Caco-2 (cell line): ENCODE measurements at regions not wholly inside any gene's neighbourhood (a gene's known extent, or its start where the extent isn't known, plus 50 kb on each side); places are given as distances from the start of the nearest gene placed in this dataset.
A peak's percentile ranks its signal among the peaks of the same experiment; 100 is the strongest.

Experiments
- BruUV-seq: library from RNA; stranded (reverse); fragments of 400-500 nt; replicated peaks from 2 replicates; lab custom pipeline; 2021; lab: Mats Ljungman, UMichigan
- CTCF ChIA-PET: fragments of 300-600 bp; sonication (Branson Sonifier 250); formaldehyde crosslinking; loops from one replicate; lab custom pipeline; 2022; ENCODE audit warnings: antibody characterized with exemption; lab: Charles Lee
- POLR2A ChIA-PET: fragments of 300-600 bp; sonication (Branson Sonifier 250); formaldehyde crosslinking; loops from one replicate; lab custom pipeline; 2022; ENCODE audit warnings: antibody characterized with exemption; lab: Charles Lee
- DNase-seq, 2 experiments: peaks; one replicate each; pipeline versions ENCODE4 v3.0.0 to v3.0.0-alpha.2; 2020 to 2022
- H3K27me3 ChIP-seq: replicated peaks from 2 replicates; pipeline ENCODE4 v1.6.0; 2011; ENCODE audit warnings: low read length; ENCODE audit not compliant: control insufficient read depth, insufficient read depth
- H3K36me3 ChIP-seq: 2 replicates; pipeline ENCODE4 v1.5.1; 2011; ENCODE audit warnings: low read length; ENCODE audit not compliant: control insufficient read depth, insufficient read depth
- H3K4me1 ChIP-seq: fragments of 250-450 bp; sonication (Bioruptor Pico); 2 replicates; pipeline ENCODE4 v1.5.1; 2020; ENCODE audit warnings: mild to moderate bottlenecking
- H3K4me3 ChIP-seq: 2 replicates; pipeline ENCODE4 v1.5.1; 2011; ENCODE audit warnings: low read depth, mild to moderate bottlenecking, control low read depth, low read length
- H3K9me3 ChIP-seq: fragments of 250-450 bp; sonication (Bioruptor Pico); 2 replicates; pipeline ENCODE4 v1.5.1; 2020; ENCODE audit warnings: mild to moderate bottlenecking, moderate library complexity
- H3K27ac Mint-ChIP-seq: one replicate; pipeline ENCODE4 v1.8.0; 2022; ENCODE audit warnings: mixed read lengths; ENCODE audit not compliant: unreplicated experiment
- H3K27me3 Mint-ChIP-seq: one replicate; pipeline ENCODE4 v1.8.0; 2022; ENCODE audit warnings: mixed read lengths; ENCODE audit not compliant: insufficient read depth, unreplicated experiment
- H3K36me3 Mint-ChIP-seq: one replicate; pipeline ENCODE4 v1.8.0; 2022; ENCODE audit warnings: mild to moderate bottlenecking, mixed read lengths; ENCODE audit not compliant: insufficient read depth, unreplicated experiment
- H3K4me1 Mint-ChIP-seq: one replicate; pipeline ENCODE4 v1.8.0; 2022; ENCODE audit warnings: low read depth, mixed read lengths; ENCODE audit not compliant: unreplicated experiment
- H3K4me3 Mint-ChIP-seq: one replicate; pipeline ENCODE4 v1.8.0; 2022; ENCODE audit warnings: mild to moderate bottlenecking, moderate library complexity, mixed read lengths; ENCODE audit not compliant: unreplicated experiment
- H3K9me3 Mint-ChIP-seq: one replicate; pipeline ENCODE4 v1.8.0; 2022; ENCODE audit warnings: mixed read lengths; ENCODE audit not compliant: unreplicated experiment
- CTCF ChIP-seq, 2 experiments: fragments of 200-600 bp in 1 of 2; IDR thresholded peaks; 1 replicate in 1 of 2; 2 replicates in 1 of 2; pipeline versions ENCODE4 v1.5.1 to v1.8.0; 2011 to 2022; ENCODE audit warnings: antibody characterized with exemption in 1 of 2, control low read depth in 1 of 2, inconsistent platforms in 1 of 2, low read depth in 1 of 2, low read length in 1 of 2, mild to moderate bottlenecking in 1 of 2, moderate library complexity in 1 of 2; ENCODE audit not compliant: insufficient read depth in 1 of 2, severe bottlenecking in 1 of 2, unreplicated experiment in 1 of 2
- intact Hi-C: fragments of 100-400 bp; cut with micrococcal nuclease; formaldehyde crosslinking; loops from one replicate; pipeline ENCODE4 v1.10.0; 2022; ENCODE audit not compliant: unreplicated experiment

- Histone ChIP-seq H3K27me3 (no peaks in the 10 kb centered on the region), H3K4me3 (no peak overlapping the region), H3K4me1 (peaks cover 9% of the 10 kb centered on the region), H3K36me3 (no peaks in the 10 kb centered on the region), H3K9me3 (peaks cover 4% of the 10 kb centered on the region; the same call in 1 of the 2 replicates)
- Mint-ChIP-seq H3K27ac (no peak overlapping the region), H3K9me3 (no peaks in the 10 kb centered on the region), H3K27me3 (no peaks in the 10 kb centered on the region), H3K36me3 (no peaks in the 10 kb centered on the region), H3K4me3 (no peak overlapping the region), H3K4me1 (peaks cover 21% of the 10 kb centered on the region)
- BruUV-seq = no TSS peak
- intact Hi-C loops = no loop called here
- ChIA-PET CTCF (no interaction called here), POLR2A (no interaction called here)
- DNase-seq = no peak
- no peak for TF ChIP-seq CTCF (IDR thresholded peaks at IDR 0.05; ENCODE audit: insufficient read depth in 1 of 2, low read depth in 1 of 2, low read length in 1 of 2, severe bottlenecking in 1 of 2, unreplicated experiment in 1 of 2)
Observed at GRCh38 chr5:51859624-51860023, 476.4 kb downstream of the ISL1 start.

- no TSS peak for BruUV-seq
- DNase-seq = peak in 1 of 2 experiments; percentile 24
- Mint-ChIP-seq H3K36me3 (no peaks in the 10 kb centered on the region), H3K27me3 (no peaks in the 10 kb centered on the region), H3K4me1 (peaks cover 21% of the 10 kb centered on the region), H3K9me3 (no peaks in the 10 kb centered on the region), H3K27ac (no peak overlapping the region), H3K4me3 (no peak overlapping the region)
- Histone ChIP-seq H3K36me3 (no peaks in the 10 kb centered on the region), H3K4me1 (peaks cover 9% of the 10 kb centered on the region), H3K4me3 (no peak overlapping the region), H3K9me3 (peaks cover 4% of the 10 kb centered on the region; the same call in 1 of the 2 replicates), H3K27me3 (no peaks in the 10 kb centered on the region)
- POLR2A ChIA-PET = interaction anchor here (0.5 kb wide), 1 partner anchor 11 kb away, joined by 4 read pairs; no protein-coding TSS in a partner anchor
- CTCF ChIA-PET = no interaction called here
- intact Hi-C loops = no loop called here
- TF ChIP-seq CTCF (IDR thresholded peaks at IDR 0.05; ENCODE audit: insufficient read depth in 1 of 2, low read depth in 1 of 2, low read length in 1 of 2, severe bottlenecking in 1 of 2, unreplicated experiment in 1 of 2) = no peak
Observed at GRCh38 chr5:51860532-51861018, 477.3 kb downstream of the ISL1 start.

GRCh38 chr5:51872144-51872543 is 488.9 kb downstream of the ISL1 start:
- H3K4me3 Mint-ChIP-seq = no peak overlapping the region
- peaks cover 10% of the 10 kb centered on the region for H3K9me3 Mint-ChIP-seq
- CTCF ChIA-PET = no interaction called here
- H3K4me1 Mint-ChIP-seq = no peaks in the 10 kb centered on the region
- Histone ChIP-seq H3K27me3 (no peaks in the 10 kb centered on the region), H3K4me1 (no peaks in the 10 kb centered on the region), H3K36me3 (no peaks in the 10 kb centered on the region), H3K4me3 (no peak overlapping the region), H3K9me3 (peaks cover 6% of the 10 kb centered on the region; the same call in 1 of the 2 replicates)
- DNase-seq = no peak
- no TSS peak for BruUV-seq
- intact Hi-C loops = no loop called here
- no peak for TF ChIP-seq CTCF (IDR thresholded peaks at IDR 0.05; ENCODE audit: insufficient read depth in 1 of 2, low read depth in 1 of 2, low read length in 1 of 2, severe bottlenecking in 1 of 2, unreplicated experiment in 1 of 2)
- no peaks in the 10 kb centered on the region for H3K36me3 Mint-ChIP-seq
- H3K27me3 Mint-ChIP-seq = no peaks in the 10 kb centered on the region
- H3K27ac Mint-ChIP-seq = no peak overlapping the region
- POLR2A ChIA-PET = no interaction called here
